Omental fat pad (tissue), 3 donors: ENCODE measurements at regions not wholly inside any gene's neighbourhood (a gene's known extent, or its start where the extent isn't known, plus 50 kb on each side); places are given as distances from the start of the nearest gene placed in this dataset.

Source experiments
- ATAC-seq: fragments of 150-250 bp; one replicate; pipeline ENCODE4 v1.9.1; 2016; ENCODE audit warnings: mild to moderate bottlenecking, moderate library complexity; ENCODE audit not compliant: low FRiP score
- DNase-seq: peaks from one replicate; pipeline ENCODE4 v3.0.0-alpha.2; 2019; ENCODE audit warnings: low spot score
- TF ChIP-seq, protein P1 (sequence below), 3 donors: fragments of 450-650 bp; IDR thresholded peaks; one replicate each; pipeline ENCODE4 v1.5.1; 2016 to 2017; ENCODE audit warnings: antibody characterized with exemption in 3 of 3, mild to moderate bottlenecking in 3 of 3, moderate library complexity in 2 of 3

DNA sequence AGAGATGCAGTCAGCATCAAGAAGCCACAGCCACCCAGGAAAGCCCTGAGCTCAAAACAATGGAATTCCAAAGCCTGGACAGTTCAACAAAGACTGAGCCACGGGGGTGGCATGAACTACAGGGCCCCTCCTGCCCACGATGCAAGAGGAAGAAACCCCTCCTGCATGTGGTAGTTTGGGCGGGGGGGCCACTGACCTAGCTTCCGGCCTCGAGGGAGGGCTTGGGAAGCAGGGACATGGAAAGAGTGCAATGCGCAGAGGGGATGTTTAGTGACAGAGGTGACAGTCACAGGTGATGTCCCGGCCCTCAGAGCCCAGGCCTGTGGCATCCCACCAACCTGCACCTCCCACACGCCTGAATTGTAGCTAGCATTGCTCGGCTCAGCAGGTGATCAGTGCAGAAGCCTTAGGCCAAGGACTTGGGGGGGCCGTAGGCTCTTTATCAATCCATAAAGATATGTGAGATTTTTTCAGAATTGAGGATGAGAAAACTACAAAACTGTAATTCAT is 318.8 kb downstream of the TEX29 start:
- DNase-seq (no peak), ATAC-seq (no peak)
- TF ChIP-seq, protein P1, sequence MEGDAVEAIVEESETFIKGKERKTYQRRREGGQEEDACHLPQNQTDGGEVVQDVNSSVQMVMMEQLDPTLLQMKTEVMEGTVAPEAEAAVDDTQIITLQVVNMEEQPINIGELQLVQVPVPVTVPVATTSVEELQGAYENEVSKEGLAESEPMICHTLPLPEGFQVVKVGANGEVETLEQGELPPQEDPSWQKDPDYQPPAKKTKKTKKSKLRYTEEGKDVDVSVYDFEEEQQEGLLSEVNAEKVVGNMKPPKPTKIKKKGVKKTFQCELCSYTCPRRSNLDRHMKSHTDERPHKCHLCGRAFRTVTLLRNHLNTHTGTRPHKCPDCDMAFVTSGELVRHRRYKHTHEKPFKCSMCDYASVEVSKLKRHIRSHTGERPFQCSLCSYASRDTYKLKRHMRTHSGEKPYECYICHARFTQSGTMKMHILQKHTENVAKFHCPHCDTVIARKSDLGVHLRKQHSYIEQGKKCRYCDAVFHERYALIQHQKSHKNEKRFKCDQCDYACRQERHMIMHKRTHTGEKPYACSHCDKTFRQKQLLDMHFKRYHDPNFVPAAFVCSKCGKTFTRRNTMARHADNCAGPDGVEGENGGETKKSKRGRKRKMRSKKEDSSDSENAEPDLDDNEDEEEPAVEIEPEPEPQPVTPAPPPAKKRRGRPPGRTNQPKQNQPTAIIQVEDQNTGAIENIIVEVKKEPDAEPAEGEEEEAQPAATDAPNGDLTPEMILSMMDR (IDR thresholded peaks at IDR 0.05) = no peak

DNA sequence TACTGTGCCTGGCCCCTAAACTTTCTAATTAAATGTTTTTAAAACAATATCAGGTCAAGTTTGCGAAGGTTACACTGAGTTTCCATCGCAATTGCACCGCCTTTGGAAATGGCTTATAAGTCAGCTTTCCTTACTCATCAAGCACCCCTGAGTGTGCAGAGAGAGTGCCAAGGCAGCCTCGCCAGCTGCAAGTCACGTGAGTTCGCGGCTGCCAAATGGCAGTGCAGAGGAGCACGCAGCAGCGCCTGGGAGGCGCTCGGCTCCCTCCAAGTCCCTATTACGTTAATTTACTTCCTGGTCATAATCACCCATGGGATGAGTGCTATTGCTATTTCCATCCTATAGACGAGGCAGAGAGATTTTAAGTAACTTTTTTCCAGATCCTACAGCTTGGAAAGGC is 319.6 kb downstream of the TEX29 start:
- ATAC-seq = no peak
- no peak for DNase-seq

DNA sequence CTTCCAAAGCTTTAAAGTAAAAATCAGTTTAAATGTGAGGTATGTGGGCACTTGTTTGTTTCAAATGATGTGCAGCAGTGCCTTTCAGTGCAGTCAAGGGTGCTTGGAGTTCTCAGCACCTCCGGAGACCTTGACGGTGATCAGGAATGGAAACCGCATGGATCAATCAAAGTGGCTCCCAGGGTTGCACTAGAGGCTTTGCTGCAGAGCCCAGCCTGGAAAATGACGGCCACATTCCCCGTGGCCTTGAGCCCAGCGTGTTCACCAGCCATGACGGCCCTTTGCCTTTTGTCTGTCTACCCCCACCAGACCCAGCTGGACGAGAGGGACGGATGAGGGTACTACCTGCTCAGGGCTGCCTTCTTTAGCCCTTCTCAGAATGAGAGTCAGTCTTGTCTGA is 320.0 kb downstream of the TEX29 start:
- TF ChIP-seq, protein P1 (IDR thresholded peaks at IDR 0.05) = no peak
- ATAC-seq (no peak), DNase-seq (no peak)

More for the DNA sequence above, 319.6 kb downstream of the TEX29 start:
- TF ChIP-seq, protein P1 (IDR thresholded peaks at IDR 0.05) = no peak

DNA sequence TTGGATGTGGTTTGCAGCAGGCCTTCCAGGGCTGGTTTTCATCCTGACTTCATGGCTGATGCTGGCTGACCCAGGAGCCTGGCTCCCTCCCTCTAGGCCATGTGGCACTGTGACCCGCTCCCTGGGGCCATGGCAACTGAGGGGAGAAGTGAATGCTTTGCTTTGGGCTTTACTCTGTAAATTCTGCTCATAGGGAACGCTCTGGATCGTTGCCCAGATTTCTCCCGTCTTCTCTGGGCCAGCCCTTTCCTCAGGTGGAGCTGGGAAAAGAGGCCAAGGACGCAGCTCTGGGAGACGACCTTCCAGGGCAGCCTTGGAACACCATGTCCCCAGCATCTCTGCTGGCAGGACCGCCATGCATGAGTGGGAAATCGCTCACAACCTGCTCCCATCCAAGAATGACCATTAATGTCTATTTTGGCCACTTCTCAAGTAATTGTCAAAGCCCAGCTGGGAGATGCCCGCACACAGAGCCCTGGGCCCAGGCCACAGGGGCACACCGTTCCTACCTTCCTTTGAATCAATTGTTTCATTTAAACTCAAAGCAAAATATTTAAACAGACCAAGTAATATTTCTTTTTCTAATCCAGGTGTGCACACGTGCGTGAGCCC is 321.8 kb downstream of the TEX29 start:
- ATAC-seq (no peak), DNase-seq (no peak)
- TF ChIP-seq, protein P1 (IDR thresholded peaks at IDR 0.05) = no peak

DNA sequence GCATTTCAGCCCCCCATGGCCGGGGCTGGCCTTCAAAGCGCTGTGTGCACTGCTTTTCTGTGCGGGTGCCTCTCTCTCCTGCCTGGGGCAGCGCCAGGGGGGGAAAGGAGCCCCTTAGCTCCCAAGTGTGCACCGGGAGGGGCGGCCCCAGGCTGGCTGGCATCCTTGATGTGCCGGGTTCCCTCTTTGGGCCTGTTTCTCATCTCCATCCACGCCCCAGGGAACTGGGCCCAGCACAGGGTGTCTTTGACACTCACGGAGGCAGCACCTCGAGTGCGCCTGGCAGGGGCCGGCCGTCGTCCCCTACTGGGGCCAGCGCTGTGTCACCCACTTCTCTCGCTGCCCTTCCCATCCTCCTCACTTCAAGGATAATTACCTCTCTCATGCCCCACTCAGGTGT is 324.3 kb downstream of the TEX29 start:
- ATAC-seq (no peak), DNase-seq (no peak)
- TF ChIP-seq, protein P1 (IDR thresholded peaks at IDR 0.05) = no peak

DNA sequence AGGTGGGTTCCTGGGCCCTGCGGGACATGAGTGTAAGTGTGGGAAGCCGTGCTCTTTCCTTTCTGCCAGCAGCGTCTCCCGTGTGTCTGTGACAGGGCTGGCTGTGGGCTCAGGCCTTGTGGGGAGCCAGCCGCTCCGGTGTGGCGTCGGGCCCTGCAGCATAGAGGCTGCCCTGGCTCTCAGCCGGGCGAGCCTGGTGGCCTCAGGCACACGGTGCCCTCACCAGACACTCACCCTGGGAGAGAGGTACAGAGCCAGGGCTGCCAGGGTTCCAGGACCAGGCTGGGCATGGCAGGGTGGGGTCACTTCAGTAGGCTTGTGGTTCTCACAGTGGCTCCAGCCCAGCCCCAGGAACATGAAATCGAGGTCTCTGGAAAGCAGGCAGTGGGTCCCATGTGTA is 324.8 kb downstream of the TEX29 start:
- TF ChIP-seq, protein P1 (IDR thresholded peaks at IDR 0.05) = no peak
- ATAC-seq = no peak
- DNase-seq = no peak
